Breast epithelium (tissue), 4 donors: ENCODE measurements at regions not wholly inside any gene's neighbourhood (a gene's known extent, or its start where the extent isn't known, plus 50 kb on each side); places are given as distances from the start of the nearest gene placed in this dataset.

ENCODE experiments used
- DNase-seq, 2 donors: peaks; one replicate each; pipeline ENCODE4 v3.0.0-alpha.2; 2019; ENCODE audit warnings: low spot score in 2 of 2
- H3K27ac ChIP-seq, 2 donors: fragments of 200-600 bp; sonication (generic) in 1 of 2; one replicate each; pipeline ENCODE4 v1.5.1; 2016 to 2019; ENCODE audit warnings: mild to moderate bottlenecking in 1 of 2
- H3K27me3 ChIP-seq, 2 donors: fragments of 200-600 bp; sonication (generic) in 1 of 2; one replicate each; pipeline versions ENCODE4 v1.5.1 to v1.6.0; 2017 to 2019; ENCODE audit warnings: control low read depth in 1 of 2, mild to moderate bottlenecking in 1 of 2
- H3K36me3 ChIP-seq: fragments of 200-600 bp; one replicate; pipeline ENCODE4 v1.5.1; 2019
- H3K4me1 ChIP-seq, 2 donors: fragments of 200-600 bp; sonication (generic); one replicate each; pipeline ENCODE4 v1.5.1; 2016 to 2019; ENCODE audit warnings: control low read depth in 1 of 2
- H3K4me3 ChIP-seq, 3 donors: fragments of 200-600 bp; sonication (generic); 1 replicate in 2 of 3; 2 replicates in 1 of 3; pipeline ENCODE4 v1.5.1; 2016 to 2019; ENCODE audit warnings: mild to moderate bottlenecking in 3 of 3, moderate library complexity in 2 of 3
- H3K9me3 ChIP-seq, 2 donors: fragments of 200-600 bp; sonication (generic) in 1 of 2; one replicate each; pipeline ENCODE4 v1.5.1; 2016 to 2019; ENCODE audit warnings: control low read depth in 1 of 2
- CTCF ChIP-seq, 3 donors: fragments of 450-650 bp; IDR thresholded peaks; one replicate each; pipeline ENCODE4 v1.5.1; 2016 to 2017; ENCODE audit warnings: antibody characterized with exemption in 3 of 3, mild to moderate bottlenecking in 3 of 3, moderate library complexity in 3 of 3
- POLR2A ChIP-seq: fragments of 450-650 bp; IDR thresholded peaks from one replicate; pipeline ENCODE4 v1.6.1; 2016; ENCODE audit warnings: antibody characterized with exemption, mild to moderate bottlenecking, moderate library complexity
- POLR2AphosphoS5 ChIP-seq, 3 donors: sonication (generic); formaldehyde crosslinking; IDR thresholded peaks; one replicate each; pipeline ENCODE4 v1.6.1; 2017; ENCODE audit warnings: antibody characterized with exemption in 3 of 3
- intact Hi-C: fragments of 100-400 bp; cut with DNase I; formaldehyde crosslinking; loops from one replicate; pipeline ENCODE4 v1.15.1; 2023; ENCODE audit warnings: low total_unique reads

- Histone ChIP-seq H3K27me3 (no peaks in the 10 kb centered on the region), H3K4me1 (no peaks in the 10 kb centered on the region), H3K4me3 (no peak overlapping the region), H3K27ac (no peak overlapping the region), H3K36me3 (no peaks in the 10 kb centered on the region), H3K9me3 (no peaks in the 10 kb centered on the region)
- no peak for DNase-seq
- no peak for TF ChIP-seq POLR2A
- TF ChIP-seq CTCF (IDR thresholded peaks at IDR 0.05): no peak
- no peak for TF ChIP-seq POLR2AphosphoS5 (IDR thresholded peaks at IDR 0.05)
- intact Hi-C loops: no loop called here
These were observed 758.2 kb downstream of the TBC1D32 start for GRCh38 chr6:120576061-120576460.

- no peak for TF ChIP-seq CTCF (IDR thresholded peaks at IDR 0.05)
- no peak for TF ChIP-seq POLR2A
- no peak for TF ChIP-seq POLR2AphosphoS5 (IDR thresholded peaks at IDR 0.05)
- H3K27ac ChIP-seq: no peak overlapping the region
- no peaks in the 10 kb centered on the region for H3K36me3 ChIP-seq
- intact Hi-C loops: no loop called here
- H3K4me3 ChIP-seq: no peak overlapping the region
- DNase-seq: no peak
- H3K27me3 ChIP-seq: no peaks in the 10 kb centered on the region
- no peaks in the 10 kb centered on the region for H3K9me3 ChIP-seq
- no peaks in the 10 kb centered on the region for H3K4me1 ChIP-seq
These were observed 764.6 kb downstream of the TBC1D32 start for GRCh38 chr6:120569714-120570113.

- H3K27me3 ChIP-seq: no peaks in the 10 kb centered on the region
- H3K4me1 ChIP-seq: no peaks in the 10 kb centered on the region
- H3K4me3 ChIP-seq: no peak overlapping the region
- TF ChIP-seq POLR2AphosphoS5 (IDR thresholded peaks at IDR 0.05): no peak
- no peak for TF ChIP-seq POLR2A
- TF ChIP-seq CTCF (IDR thresholded peaks at IDR 0.05): no peak
- no peaks in the 10 kb centered on the region for H3K9me3 ChIP-seq
- H3K36me3 ChIP-seq: no peaks in the 10 kb centered on the region
- H3K27ac ChIP-seq: no peak overlapping the region
- DNase-seq: no peak
- intact Hi-C loops: no loop called here
These were observed 769.5 kb downstream of the TBC1D32 start for GRCh38 chr6:120564779-120565178.

- H3K4me1 ChIP-seq: no peaks in the 10 kb centered on the region
- TF ChIP-seq POLR2AphosphoS5 (IDR thresholded peaks at IDR 0.05) (no peak), CTCF (IDR thresholded peaks at IDR 0.05) (no peak), POLR2A (no peak)
- H3K27me3 ChIP-seq: no peaks in the 10 kb centered on the region
- intact Hi-C loops: no loop called here
- H3K27ac ChIP-seq: no peak overlapping the region
- no peaks in the 10 kb centered on the region for H3K36me3 ChIP-seq
- H3K9me3 ChIP-seq: no peaks in the 10 kb centered on the region
- no peak for DNase-seq
- no peak overlapping the region for H3K4me3 ChIP-seq
These were observed 776.0 kb downstream of the TBC1D32 start for GRCh38 chr6:120558294-120558693.

- H3K4me3 ChIP-seq: no peak overlapping the region
- intact Hi-C loops: no loop called here
- H3K27me3 ChIP-seq: no peaks in the 10 kb centered on the region
- H3K36me3 ChIP-seq: no peaks in the 10 kb centered on the region
- no peak for DNase-seq
- no peak for TF ChIP-seq POLR2AphosphoS5 (IDR thresholded peaks at IDR 0.05)
- TF ChIP-seq CTCF (IDR thresholded peaks at IDR 0.05): no peak
- no peak for TF ChIP-seq POLR2A
- no peak overlapping the region for H3K27ac ChIP-seq
- H3K9me3 ChIP-seq: no peaks in the 10 kb centered on the region
- H3K4me1 ChIP-seq: no peaks in the 10 kb centered on the region
These were observed 776.7 kb downstream of the TBC1D32 start for GRCh38 chr6:120557554-120557953.
